GM23338 (cell line): ENCODE measurements at regions not wholly inside any gene's neighbourhood (a gene's known extent, or its start where the extent isn't known, plus 50 kb on each side); places are given as distances from the start of the nearest gene placed in this dataset.

ENCODE experiments used
- ATAC-seq: fragments of 200-7000 bp; cut with Tn5 transposase; 3 replicates; pipeline ENCODE4 v1.9.1; 2020
- DNase-seq: peaks from one replicate; pipeline ENCODE4 v3.0.0-alpha.2; 2015; ENCODE audit warnings: low spot score
- H2AFZ ChIP-seq: fragments of 200-600 bp; sonication (generic); 2 replicates; pipeline ENCODE4 v1.8.0; 2016; ENCODE audit warnings: antibody characterized with exemption, mild to moderate bottlenecking, moderate library complexity
- H3F3A ChIP-seq: fragments of 200-600 bp; sonication (generic); replicated peaks from 2 replicates; pipeline ENCODE4 v1.8.0; 2017; ENCODE audit warnings: antibody characterized with exemption, mixed run types, low read depth
- H3K27ac ChIP-seq: fragments of 200-600 bp; sonication (generic); 2 replicates; pipeline ENCODE4 v1.6.1; 2016; ENCODE audit warnings: low read depth
- H3K27me3 ChIP-seq: fragments of 200-600 bp; sonication (generic); 2 replicates; pipeline ENCODE4 v1.8.0; 2016; ENCODE audit warnings: mild to moderate bottlenecking, mixed run types, moderate library complexity; ENCODE audit not compliant: insufficient read depth
- H3K36me3 ChIP-seq: fragments of 200-600 bp; sonication (generic); 2 replicates; pipeline ENCODE4 v1.8.0; 2016; ENCODE audit warnings: mild to moderate bottlenecking; ENCODE audit not compliant: insufficient read depth
- H3K4me1 ChIP-seq: fragments of 200-600 bp; sonication (generic); 2 replicates; pipeline ENCODE4 v1.8.0; 2016; ENCODE audit warnings: mild to moderate bottlenecking, moderate library complexity; ENCODE audit not compliant: insufficient read depth
- H3K4me2 ChIP-seq: fragments of 200-600 bp; sonication (generic); 2 replicates; pipeline ENCODE4 v1.7.1; 2017; ENCODE audit warnings: mixed run types
- H3K4me3 ChIP-seq: fragments of 200-600 bp; sonication (generic); 2 replicates; pipeline ENCODE4 v1.6.1; 2016; ENCODE audit warnings: mixed run types
- H3K79me2 ChIP-seq: fragments of 200-600 bp; sonication (generic); replicated peaks from 2 replicates; pipeline ENCODE4 v1.8.0; 2017; ENCODE audit warnings: mild to moderate bottlenecking; ENCODE audit not compliant: insufficient read depth
- H3K9me2 ChIP-seq: fragments of 200-600 bp; sonication (generic); 2 replicates; pipeline ENCODE4 v1.8.0; 2017; ENCODE audit not compliant: insufficient read depth
- H4K20me1 ChIP-seq: fragments of 200-600 bp; sonication (generic); replicated peaks from 2 replicates; pipeline ENCODE4 v1.8.0; 2017; ENCODE audit warnings: mild to moderate bottlenecking; ENCODE audit not compliant: insufficient read depth
- H3K27ac Mint-ChIP-seq: 2 replicates; pipeline ENCODE4 v1.8.0; 2020; ENCODE audit warnings: inconsistent platforms, mild to moderate bottlenecking, moderate library complexity, mixed read lengths
- H3K27me3 Mint-ChIP-seq: 3 replicates; pipeline ENCODE4 v1.8.0; 2022; ENCODE audit warnings: low read depth, mild to moderate bottlenecking, moderate library complexity, mixed read lengths, inconsistent platforms; ENCODE audit not compliant: insufficient read depth, poor library complexity
- H3K36me3 Mint-ChIP-seq: 3 replicates; pipeline ENCODE4 v1.8.0; 2021; ENCODE audit warnings: low read depth, mild to moderate bottlenecking, inconsistent platforms, moderate library complexity, mixed read lengths
- H3K4me1 Mint-ChIP-seq: 3 replicates; pipeline ENCODE4 v1.8.0; 2020; ENCODE audit warnings: mild to moderate bottlenecking, inconsistent platforms, mixed read lengths
- H3K4me3 Mint-ChIP-seq: 3 replicates; pipeline ENCODE4 v1.8.0; 2021; ENCODE audit warnings: moderate library complexity, mild to moderate bottlenecking, inconsistent platforms, mixed read lengths
- H3K9me3 Mint-ChIP-seq: 3 replicates; pipeline ENCODE4 v1.8.0; 2020; ENCODE audit warnings: moderate library complexity, mild to moderate bottlenecking, inconsistent platforms, mixed read lengths
- CREB1 ChIP-seq: fragments of 250-450 bp; sonication (Bioruptor Pico); IDR thresholded peaks from 2 replicates; pipeline ENCODE4 v1.5.0; 2020; ENCODE audit warnings: low read depth, mild to moderate bottlenecking, moderate library complexity
- EZH2 ChIP-seq: fragments of 200-600 bp; sonication (generic); IDR thresholded peaks from one replicate; pipeline ENCODE4 v1.8.0; 2017; ENCODE audit warnings: antibody characterized with exemption, mild to moderate bottlenecking, low read depth; ENCODE audit not compliant: unreplicated experiment
- JUNB ChIP-seq: IDR thresholded peaks from one replicate; pipeline ENCODE4 v1.6.1; 2016; ENCODE audit warnings: antibody characterized with exemption; ENCODE audit not compliant: unreplicated experiment
- POLR2AphosphoS5 ChIP-seq: IDR thresholded peaks from 2 replicates; pipeline ENCODE4 v1.6.1; 2016; ENCODE audit warnings: antibody characterized with exemption, low read depth
- ZNF114 ChIP-seq: fragments of 250-450 bp; sonication (Bioruptor Pico); IDR thresholded peaks from 2 replicates; pipeline ENCODE4 v1.5.0; 2020; ENCODE audit warnings: mild to moderate bottlenecking, moderate library complexity
- ZNF331 ChIP-seq: fragments of 250-450 bp; sonication (Bioruptor Pico); IDR thresholded peaks from 2 replicates; pipeline ENCODE4 v1.5.0; 2020; ENCODE audit warnings: low read depth, mild to moderate bottlenecking, moderate library complexity
- TF ChIP-seq, protein P1 (sequence below): fragments of 250-450 bp; sonication (Bioruptor Pico); IDR thresholded peaks from 2 replicates; pipeline ENCODE4 v1.5.0; 2020; ENCODE audit warnings: mild to moderate bottlenecking, moderate library complexity
- TF ChIP-seq, protein P2 (sequence below): IDR thresholded peaks from 2 replicates; pipeline ENCODE4 v1.6.1; 2016; ENCODE audit warnings: antibody characterized with exemption

DNA sequence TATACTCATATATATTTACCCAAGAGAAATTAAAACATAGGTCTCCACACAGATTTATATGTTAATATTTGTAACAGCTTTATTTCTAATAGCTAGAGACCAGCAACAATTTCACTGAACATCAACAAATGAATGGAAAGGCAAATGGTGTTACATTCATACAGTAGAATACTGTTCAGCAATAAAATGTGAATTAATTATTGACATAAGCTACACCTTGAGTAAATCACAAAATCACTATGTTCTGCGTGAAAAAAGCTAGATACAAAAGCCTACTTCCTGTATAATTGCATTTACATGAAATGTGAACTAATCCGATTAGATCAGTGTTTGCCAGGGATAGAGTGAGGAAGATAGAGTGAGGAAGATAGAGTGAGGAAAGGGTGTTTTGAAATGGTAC is 945.7 kb downstream of the SQOR start (continued):
- TF ChIP-seq, protein P1, sequence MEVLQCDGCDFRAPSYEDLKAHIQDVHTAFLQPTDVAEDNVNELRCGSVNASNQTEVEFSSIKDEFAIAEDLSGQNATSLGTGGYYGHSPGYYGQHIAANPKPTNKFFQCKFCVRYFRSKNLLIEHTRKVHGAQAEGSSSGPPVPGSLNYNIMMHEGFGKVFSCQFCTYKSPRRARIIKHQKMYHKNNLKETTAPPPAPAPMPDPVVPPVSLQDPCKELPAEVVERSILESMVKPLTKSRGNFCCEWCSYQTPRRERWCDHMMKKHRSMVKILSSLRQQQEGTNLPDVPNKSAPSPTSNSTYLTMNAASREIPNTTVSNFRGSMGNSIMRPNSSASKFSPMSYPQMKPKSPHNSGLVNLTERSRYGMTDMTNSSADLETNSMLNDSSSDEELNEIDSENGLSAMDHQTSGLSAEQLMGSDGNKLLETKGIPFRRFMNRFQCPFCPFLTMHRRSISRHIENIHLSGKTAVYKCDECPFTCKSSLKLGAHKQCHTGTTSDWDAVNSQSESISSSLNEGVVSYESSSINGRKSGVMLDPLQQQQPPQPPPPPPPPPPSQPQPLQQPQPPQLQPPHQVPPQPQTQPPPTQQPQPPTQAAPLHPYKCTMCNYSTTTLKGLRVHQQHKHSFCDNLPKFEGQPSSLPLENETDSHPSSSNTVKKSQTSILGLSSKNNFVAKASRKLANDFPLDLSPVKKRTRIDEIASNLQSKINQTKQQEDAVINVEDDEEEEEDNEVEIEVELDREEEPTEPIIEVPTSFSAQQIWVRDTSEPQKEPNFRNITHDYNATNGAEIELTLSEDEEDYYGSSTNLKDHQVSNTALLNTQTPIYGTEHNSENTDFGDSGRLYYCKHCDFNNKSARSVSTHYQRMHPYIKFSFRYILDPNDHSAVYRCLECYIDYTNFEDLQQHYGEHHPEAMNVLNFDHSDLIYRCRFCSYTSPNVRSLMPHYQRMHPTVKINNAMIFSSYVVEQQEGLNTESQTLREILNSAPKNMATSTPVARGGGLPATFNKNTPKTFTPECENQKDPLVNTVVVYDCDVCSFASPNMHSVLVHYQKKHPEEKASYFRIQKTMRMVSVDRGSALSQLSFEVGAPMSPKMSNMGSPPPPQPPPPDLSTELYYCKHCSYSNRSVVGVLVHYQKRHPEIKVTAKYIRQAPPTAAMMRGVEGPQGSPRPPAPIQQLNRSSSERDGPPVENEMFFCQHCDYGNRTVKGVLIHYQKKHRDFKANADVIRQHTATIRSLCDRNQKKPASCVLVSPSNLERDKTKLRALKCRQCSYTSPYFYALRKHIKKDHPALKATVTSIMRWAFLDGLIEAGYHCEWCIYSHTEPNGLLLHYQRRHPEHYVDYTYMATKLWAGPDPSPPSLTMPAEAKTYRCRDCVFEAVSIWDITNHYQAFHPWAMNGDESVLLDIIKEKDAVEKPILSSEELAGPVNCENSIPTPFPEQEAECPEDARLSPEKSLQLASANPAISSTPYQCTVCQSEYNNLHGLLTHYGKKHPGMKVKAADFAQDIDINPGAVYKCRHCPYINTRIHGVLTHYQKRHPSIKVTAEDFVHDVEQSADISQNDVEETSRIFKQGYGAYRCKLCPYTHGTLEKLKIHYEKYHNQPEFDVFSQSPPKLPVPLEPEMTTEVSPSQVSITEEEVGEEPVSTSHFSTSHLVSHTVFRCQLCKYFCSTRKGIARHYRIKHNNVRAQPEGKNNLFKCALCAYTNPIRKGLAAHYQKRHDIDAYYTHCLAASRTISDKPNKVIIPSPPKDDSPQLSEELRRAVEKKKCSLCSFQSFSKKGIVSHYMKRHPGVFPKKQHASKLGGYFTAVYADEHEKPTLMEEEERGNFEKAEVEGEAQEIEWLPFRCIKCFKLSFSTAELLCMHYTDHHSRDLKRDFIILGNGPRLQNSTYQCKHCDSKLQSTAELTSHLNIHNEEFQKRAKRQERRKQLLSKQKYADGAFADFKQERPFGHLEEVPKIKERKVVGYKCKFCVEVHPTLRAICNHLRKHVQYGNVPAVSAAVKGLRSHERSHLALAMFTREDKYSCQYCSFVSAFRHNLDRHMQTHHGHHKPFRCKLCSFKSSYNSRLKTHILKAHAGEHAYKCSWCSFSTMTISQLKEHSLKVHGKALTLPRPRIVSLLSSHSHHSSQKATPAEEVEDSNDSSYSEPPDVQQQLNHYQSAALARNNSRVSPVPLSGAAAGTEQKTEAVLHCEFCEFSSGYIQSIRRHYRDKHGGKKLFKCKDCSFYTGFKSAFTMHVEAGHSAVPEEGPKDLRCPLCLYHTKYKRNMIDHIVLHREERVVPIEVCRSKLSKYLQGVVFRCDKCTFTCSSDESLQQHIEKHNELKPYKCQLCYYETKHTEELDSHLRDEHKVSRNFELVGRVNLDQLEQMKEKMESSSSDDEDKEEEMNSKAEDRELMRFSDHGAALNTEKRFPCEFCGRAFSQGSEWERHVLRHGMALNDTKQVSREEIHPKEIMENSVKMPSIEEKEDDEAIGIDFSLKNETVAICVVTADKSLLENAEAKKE (CRISPR knock-in tag), result no peak
- TF ChIP-seq CREB1 (no peak), JUNB (no peak), ZNF331 (CRISPR knock-in tag) (no peak), ZNF114 (no peak)

DNA sequence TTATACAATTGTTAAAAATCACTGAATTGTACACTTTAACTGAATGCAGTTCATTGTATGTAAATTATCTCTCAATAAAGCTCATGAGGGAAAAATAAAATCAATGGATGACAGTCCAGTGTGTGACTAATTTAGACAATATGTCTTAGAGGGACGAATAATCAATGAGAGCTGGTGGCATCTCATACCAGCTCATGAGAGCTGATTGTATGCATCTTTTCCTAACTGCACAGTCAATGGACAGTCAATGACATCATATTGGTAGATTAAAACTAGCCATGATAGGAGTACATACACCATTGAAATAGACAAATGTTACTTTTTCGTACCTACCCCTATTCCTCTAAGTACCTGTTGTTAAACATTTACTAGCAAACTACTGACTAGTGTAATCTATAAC is 946.1 kb downstream of the SQOR start:
- Mint-ChIP-seq H3K4me3 (no peak overlapping the region), H3K9me3 (peaks cover 53% of the 10 kb centered on the region), H3K27ac (no peak overlapping the region), H3K36me3 (no peaks in the 10 kb centered on the region), H3K4me1 (no peaks in the 10 kb centered on the region), H3K27me3 (peaks cover 4% of the 10 kb centered on the region)
- DNase-seq, result no peak
- Histone ChIP-seq H3K9me2 (no peaks in the 10 kb centered on the region), H4K20me1 (no peaks in the 10 kb centered on the region), H2AFZ (no peak overlapping the region), H3K4me1 (no peaks in the 10 kb centered on the region), H3K4me2 (no peak overlapping the region), H3K27me3 (no peaks in the 10 kb centered on the region), H3K79me2 (no peaks in the 10 kb centered on the region), H3F3A (no peaks in the 10 kb centered on the region), H3K36me3 (no peaks in the 10 kb centered on the region), H3K4me3 (no peak overlapping the region), H3K27ac (no peak overlapping the region)
- ATAC-seq, result no peak
- TF ChIP-seq POLR2AphosphoS5 (no peak), EZH2 (no peak), CREB1 (no peak)
- TF ChIP-seq, protein P2, sequence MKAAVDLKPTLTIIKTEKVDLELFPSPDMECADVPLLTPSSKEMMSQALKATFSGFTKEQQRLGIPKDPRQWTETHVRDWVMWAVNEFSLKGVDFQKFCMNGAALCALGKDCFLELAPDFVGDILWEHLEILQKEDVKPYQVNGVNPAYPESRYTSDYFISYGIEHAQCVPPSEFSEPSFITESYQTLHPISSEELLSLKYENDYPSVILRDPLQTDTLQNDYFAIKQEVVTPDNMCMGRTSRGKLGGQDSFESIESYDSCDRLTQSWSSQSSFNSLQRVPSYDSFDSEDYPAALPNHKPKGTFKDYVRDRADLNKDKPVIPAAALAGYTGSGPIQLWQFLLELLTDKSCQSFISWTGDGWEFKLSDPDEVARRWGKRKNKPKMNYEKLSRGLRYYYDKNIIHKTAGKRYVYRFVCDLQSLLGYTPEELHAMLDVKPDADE, result no peak
- TF ChIP-seq, protein P1 (CRISPR knock-in tag), result no peak
